ENCODE measurements at regions not wholly inside any gene's neighbourhood (a gene's known extent, or its start where the extent isn't known, plus 50 kb on each side); places are given as distances from the start of the nearest gene placed in this dataset.

DNA sequence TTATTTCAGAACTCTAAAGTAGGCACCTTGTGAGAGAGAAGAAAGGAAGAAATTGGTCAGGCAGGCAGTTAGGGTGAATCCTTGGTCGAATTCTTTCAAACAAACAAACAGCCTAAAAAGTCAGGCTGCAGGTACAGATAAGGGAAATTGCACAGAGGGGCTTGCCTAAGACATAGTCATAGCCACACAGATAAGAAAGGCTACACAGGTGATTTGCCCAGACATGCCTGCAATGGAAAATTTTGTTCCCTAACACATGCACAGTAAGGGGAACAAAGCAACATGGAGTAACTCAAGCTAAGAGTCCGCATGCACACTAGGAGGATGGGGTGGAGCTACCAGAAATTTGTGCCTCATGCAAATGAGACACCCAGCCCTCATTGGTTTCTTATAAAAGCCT lies 91.4 kb upstream of the TUSC7 start:
- no peak for DNase-seq (ENCODE audit: low spot score)
- in situ Hi-C loops (cut with MboI; ENCODE audit: low pct_unique_long_range_greater_than_20kb, low sequenced_read_pairs, unreplicated experiment), result no loop called here
- TF ChIP-seq, protein P1, sequence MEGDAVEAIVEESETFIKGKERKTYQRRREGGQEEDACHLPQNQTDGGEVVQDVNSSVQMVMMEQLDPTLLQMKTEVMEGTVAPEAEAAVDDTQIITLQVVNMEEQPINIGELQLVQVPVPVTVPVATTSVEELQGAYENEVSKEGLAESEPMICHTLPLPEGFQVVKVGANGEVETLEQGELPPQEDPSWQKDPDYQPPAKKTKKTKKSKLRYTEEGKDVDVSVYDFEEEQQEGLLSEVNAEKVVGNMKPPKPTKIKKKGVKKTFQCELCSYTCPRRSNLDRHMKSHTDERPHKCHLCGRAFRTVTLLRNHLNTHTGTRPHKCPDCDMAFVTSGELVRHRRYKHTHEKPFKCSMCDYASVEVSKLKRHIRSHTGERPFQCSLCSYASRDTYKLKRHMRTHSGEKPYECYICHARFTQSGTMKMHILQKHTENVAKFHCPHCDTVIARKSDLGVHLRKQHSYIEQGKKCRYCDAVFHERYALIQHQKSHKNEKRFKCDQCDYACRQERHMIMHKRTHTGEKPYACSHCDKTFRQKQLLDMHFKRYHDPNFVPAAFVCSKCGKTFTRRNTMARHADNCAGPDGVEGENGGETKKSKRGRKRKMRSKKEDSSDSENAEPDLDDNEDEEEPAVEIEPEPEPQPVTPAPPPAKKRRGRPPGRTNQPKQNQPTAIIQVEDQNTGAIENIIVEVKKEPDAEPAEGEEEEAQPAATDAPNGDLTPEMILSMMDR (IDR thresholded peaks at IDR 0.05; ENCODE audit: extremely low read depth, insufficient read depth, missing control alignments), result no peak

DNA sequence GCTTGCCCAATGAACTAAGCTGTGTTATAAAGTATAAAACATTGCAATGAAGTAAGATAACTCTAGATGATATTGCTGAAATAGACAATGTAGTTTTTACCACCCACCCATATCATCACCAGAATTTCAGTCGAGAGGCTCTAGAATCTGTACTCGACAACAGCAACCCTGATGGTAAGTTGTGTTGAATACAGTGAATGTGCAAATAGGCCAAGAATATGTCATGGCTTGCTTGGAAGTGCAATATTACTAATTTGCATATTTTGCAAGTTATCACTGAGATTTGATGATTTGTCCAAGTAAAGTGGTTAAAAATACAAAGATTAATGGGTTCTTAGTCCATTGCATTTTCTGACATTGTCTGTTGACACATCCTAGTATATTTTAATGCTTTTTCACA lies 90.6 kb upstream of the TUSC7 start:
- TF ChIP-seq, protein P1 (IDR thresholded peaks at IDR 0.05; ENCODE audit: extremely low read depth, insufficient read depth, missing control alignments), result no peak
- no peak for DNase-seq (ENCODE audit: low spot score)
- in situ Hi-C loops (cut with MboI; ENCODE audit: low pct_unique_long_range_greater_than_20kb, low sequenced_read_pairs, unreplicated experiment), result no loop called here

DNA sequence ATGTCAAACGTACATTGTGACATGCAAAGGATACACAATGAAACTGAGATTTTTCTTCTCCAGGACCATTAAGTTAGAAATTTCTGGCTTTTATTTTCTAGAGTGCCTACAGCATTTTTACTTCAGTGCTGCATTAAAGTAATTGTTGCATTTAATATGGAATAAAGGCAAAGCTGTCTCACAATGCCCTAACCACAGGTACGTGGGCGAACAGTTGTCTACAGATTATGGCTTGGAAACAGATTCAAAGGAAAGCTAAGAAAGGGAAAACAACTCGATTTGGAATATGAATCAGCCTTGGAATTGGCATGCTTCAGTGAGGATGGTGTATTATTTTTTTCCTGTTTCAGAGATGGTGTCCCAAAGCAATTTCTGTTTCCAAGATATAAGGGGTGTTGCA lies 79.1 kb upstream of the TUSC7 start:
- DNase-seq (ENCODE audit: low spot score), result no peak
- TF ChIP-seq, protein P1 (IDR thresholded peaks at IDR 0.05; ENCODE audit: extremely low read depth, insufficient read depth, missing control alignments), result no peak
- in situ Hi-C loops (cut with MboI; ENCODE audit: low pct_unique_long_range_greater_than_20kb, low sequenced_read_pairs, unreplicated experiment), result no loop called here

DNA sequence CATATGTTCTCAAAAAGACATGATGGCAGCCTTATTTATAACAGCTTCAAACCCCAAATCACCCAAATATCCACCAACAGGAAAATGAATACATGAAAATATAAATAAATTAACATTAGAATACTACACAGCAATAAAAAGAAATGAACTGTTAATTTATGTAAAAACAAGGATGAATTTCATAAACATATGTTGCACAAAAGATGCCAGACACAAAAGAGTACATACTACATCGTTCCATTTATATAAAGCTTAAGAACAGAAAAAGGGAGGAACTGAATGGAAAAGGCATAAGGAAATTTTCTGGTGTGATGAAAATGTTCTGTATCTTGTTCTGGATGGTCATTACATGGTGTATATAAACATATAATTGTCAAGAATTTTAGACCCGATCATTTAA lies 69.9 kb upstream of the TUSC7 start:
- TF ChIP-seq, protein P1 (IDR thresholded peaks at IDR 0.05; ENCODE audit: extremely low read depth, insufficient read depth, missing control alignments), result no peak
- in situ Hi-C loops (cut with MboI; ENCODE audit: low pct_unique_long_range_greater_than_20kb, low sequenced_read_pairs, unreplicated experiment), result no loop called here
- DNase-seq (ENCODE audit: low spot score), result no peak

DNA sequence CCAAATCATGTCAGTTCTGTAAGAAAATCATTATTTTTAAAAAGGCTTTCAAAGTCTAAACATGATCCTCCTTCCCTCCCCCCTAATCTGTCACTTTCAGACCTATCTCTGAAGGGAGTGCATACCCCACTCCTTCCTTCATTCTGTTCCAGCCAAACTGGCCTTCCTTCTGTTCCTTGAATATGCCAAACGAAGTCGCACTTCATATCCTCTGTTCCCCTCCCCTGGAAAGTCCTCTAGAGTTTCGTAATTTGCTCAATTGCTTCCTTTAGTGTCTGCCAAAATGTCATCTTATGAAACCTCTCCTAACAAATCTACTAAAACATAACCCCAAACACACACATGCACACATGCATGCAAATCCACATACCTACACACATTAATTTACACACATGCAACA lies 69.5 kb upstream of the TUSC7 start:
- TF ChIP-seq, protein P1 (IDR thresholded peaks at IDR 0.05; ENCODE audit: extremely low read depth, insufficient read depth, missing control alignments), result no peak

DNA sequence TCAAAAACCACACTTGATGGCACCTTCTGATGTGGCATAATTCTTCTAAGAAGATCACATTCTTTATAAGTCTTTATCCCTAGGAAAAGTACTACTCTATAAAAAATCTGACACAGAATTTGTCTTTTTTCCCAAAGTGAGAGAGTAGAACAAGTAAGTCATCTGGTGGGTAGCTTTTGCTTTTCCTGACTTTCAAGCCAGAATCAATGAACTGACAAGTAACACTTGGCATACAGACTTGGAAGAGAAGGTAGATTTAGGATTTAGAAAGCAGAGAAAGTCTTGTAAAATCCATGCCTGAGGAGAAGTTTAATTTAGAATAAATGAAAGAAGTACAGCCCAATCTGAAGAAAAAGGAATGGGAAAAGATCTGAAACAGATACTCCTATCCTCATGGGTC lies 66.6 kb upstream of the TUSC7 start:
- DNase-seq (ENCODE audit: low spot score), result no peak
- TF ChIP-seq, protein P1 (IDR thresholded peaks at IDR 0.05; ENCODE audit: extremely low read depth, insufficient read depth, missing control alignments), result no peak
- in situ Hi-C loops (cut with MboI; ENCODE audit: low pct_unique_long_range_greater_than_20kb, low sequenced_read_pairs, unreplicated experiment), result no loop called here

More for the DNA sequence above, 69.5 kb upstream of the TUSC7 start:
- in situ Hi-C loops (cut with MboI; ENCODE audit: low pct_unique_long_range_greater_than_20kb, low sequenced_read_pairs, unreplicated experiment), result no loop called here
- DNase-seq (ENCODE audit: low spot score), result no peak

DNA sequence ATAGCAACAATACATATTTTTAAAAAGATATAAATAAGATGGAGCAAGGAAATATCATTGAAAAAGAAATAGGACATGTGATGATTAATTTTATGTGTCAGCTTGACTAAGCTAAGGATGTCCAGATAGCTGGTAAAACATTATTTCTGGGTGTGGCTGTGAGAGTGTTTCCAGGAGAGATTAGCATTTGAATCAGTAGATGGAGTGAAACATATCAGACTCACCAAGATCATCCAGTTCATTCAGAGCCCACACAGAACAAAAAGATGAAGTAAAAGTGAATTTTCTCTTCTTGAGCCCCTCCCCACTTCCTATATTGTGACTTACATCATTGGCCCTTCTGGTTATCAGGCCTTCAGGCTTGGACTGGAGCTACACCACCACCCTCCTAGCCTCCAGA lies 61.6 kb upstream of the TUSC7 start:
- in situ Hi-C loops (cut with MboI; ENCODE audit: low pct_unique_long_range_greater_than_20kb, low sequenced_read_pairs, unreplicated experiment), result no loop called here
- DNase-seq (ENCODE audit: low spot score), result no peak
- TF ChIP-seq, protein P1 (IDR thresholded peaks at IDR 0.05; ENCODE audit: extremely low read depth, insufficient read depth, missing control alignments), result no peak
